ENCODE measurements at regions not wholly inside any gene's neighbourhood (a gene's known extent, or its start where the extent isn't known, plus 50 kb on each side); places are given as distances from the start of the nearest gene placed in this dataset.

DNA sequence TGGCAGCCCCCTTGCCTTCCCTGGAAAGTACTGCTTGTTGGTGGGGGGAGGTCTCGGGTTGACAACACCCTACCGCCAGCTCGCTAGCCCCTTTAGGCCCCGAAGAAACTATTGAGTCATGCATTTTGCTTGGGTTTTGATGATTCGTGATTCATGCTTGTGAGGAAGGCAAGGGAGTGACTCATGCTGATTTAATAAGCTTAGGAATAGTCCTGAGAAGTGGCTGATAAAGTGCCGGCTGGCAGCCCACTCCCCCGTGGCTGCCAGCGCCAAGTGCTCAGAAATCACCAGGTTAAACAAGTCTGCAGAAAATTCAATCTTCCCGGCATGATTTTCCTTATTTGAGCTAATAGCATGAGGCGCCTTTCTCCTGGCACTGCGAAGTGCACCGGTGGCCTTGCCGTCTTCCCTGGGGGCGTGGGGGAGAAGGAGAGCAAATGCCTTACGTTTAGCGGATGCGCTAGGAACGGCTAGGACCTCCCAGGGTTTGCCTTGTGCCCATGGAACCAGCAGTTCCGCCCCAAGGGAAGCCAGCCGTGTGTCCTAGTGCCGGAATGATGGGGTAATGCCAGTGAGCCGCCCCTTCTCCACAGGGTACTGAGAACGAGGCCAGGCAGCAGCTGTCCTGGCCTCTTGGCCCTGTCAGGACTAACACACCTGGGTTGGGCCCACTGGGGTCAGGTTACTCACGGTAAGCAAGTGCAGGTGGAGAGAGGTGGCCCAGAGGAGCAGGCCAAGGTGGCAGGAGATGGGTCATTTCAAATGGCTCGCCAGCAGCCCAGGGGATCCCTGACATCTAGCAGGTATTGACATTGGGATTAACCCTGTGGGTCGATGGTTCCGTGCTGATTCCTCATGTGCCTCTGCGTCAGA is 151.9 kb downstream of the MACROH2A1 start:
- DNase-seq, result peak; percentile 97

DNA sequence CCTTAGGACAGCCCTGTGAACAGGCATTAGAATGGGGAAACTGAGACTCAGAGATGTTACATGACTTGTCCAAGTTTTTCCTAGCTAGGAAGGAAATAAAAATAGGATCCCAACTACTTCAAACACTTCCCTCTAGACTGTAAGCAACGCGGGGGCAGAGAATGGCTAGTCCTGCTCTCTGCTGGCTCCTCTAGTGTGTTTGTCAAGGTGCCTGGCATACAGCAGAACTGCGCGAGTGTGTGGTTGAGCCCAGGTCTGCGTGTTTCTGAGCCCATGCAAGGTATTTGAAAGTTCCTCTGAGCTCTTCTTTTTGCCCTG is 152.5 kb downstream of the MACROH2A1 start:
- DNase-seq, result no peak

DNA sequence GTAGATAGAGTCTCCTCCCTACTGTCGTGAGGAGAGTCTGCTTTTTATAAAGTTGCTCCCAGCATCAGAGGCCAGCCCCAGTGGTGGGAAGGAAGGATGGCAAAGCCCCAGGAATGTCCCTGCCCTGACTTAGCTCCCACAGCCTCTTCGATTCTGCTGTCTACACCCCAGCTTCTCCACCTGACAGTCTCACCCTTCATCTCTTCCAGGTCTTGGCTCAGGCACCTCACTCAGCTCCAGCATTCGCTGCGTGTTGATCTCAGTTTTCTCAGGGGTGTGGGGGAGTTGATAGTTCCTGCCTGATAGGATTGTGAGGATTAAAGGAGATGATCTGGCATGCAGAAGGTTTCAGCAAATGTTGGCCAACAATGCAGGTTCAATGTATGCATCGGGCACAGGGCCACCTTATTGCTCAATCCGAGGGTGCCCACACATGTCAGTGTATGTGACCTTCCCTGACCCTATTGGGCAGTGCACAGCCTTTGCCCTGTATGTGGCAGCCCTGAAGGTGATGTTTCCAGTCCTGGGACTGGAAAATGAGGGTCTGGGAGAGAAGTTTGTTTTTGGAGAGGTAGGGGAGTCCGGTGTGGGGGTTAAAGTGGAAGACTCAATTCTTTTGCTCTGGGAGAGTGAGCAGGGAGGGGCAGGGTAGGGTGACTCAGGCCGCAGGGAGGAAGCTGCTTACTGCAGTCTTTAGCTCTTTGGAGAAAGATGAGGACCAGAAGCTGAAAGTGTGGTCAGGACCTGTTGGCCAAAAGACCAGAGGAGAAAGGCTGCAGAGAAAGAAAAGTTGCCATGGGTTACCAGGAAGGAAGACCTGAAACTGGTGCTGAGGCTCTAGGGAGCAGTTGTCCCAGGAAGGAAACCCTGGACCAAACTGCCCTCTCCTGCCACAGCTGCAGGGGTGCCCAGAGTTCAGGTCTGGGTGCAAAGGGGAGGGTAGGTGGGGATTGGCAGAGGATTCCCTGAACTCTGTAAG is 153.2 kb downstream of the MACROH2A1 start:
- DNase-seq, result peak; percentile 73

DNA sequence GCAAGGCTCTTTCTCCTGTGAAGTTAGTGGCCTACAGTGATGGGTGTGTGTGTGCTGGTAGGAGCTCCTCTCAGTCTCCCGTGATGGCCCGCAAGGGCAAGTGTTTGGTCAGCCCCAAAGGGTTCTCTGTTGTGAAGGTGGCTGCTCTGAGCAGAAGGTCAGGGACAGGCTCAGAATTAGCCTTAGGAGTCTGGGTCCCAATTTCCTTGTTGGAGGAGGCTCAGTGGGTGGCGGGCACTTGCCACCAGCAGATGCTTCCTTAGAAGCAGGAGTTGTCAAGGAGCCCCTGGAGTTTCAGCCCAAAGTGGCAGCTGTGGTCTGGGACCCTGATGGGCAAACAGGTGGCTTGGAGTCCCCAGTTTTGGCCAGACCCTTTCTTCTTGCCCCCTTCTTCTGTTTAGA is 154.4 kb downstream of the MACROH2A1 start:
- DNase-seq, result no peak

DNA sequence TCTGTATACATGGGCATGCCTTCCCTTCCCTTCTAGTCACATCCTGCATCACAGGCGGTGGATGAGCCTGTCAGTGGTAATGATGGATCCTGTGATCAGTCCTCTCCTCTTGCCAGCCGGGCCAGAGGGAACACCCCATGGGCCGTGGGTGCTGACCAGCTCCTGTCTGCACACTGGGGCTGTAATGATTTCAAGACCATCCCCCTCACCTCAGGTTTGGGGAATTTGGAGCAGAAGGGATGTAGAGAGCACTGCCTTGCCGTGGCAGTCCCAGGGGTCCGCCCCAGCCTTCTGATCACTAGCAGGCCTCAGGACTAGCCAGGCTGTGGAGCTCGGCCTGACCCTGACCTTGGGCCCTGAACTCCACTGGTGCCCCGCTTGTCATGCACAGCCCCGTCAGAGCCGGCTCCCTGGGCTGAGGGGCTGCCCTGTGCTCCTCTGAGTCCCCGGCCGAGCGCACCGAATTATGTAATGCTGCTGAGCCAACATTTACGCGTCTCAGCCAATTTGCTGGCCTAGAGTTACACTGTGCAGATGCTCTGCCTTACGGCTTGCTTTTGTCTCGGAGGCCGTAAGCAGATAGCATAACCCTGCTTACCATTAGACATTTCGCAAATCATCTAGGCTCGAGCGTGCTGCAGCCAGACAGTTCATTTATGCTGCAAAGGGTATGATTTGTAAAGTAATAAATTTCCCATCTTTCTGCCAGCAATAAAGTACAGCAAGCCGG is 155.3 kb downstream of the MACROH2A1 start:
- no peak for DNase-seq

DNA sequence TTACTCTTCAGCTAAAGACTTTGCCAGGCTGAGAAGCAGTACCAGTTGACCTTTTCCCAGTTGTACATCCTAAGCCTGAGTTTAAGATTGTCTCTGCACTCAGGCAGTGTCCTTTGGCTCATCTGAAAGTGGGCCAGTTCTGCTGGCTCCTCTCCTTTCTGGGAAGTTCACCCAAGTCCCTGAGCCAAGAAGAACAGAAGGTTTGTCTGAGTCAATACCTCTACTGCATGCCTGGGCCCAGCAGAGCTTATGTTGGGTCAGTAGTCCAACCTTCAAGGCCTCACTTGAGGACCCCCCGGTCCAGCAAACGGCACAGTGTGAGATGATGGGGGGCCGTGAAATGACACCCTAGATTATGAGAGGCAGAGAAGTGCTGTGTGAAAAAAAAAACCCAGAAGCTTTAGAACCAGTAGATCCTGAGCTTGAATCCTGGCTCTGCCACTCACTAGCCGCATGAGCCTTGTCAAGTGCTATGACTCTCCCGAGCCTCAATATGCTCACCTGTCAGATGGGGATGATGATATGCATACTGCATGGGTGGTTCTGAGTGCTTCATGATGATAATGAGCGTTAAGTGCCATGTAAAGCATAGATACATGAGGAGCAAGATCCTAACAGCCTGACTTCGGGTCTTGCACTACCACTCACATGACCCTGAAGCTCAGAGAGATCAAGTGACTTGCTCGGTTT is 156.0 kb downstream of the MACROH2A1 start:
- no peak for DNase-seq

DNA sequence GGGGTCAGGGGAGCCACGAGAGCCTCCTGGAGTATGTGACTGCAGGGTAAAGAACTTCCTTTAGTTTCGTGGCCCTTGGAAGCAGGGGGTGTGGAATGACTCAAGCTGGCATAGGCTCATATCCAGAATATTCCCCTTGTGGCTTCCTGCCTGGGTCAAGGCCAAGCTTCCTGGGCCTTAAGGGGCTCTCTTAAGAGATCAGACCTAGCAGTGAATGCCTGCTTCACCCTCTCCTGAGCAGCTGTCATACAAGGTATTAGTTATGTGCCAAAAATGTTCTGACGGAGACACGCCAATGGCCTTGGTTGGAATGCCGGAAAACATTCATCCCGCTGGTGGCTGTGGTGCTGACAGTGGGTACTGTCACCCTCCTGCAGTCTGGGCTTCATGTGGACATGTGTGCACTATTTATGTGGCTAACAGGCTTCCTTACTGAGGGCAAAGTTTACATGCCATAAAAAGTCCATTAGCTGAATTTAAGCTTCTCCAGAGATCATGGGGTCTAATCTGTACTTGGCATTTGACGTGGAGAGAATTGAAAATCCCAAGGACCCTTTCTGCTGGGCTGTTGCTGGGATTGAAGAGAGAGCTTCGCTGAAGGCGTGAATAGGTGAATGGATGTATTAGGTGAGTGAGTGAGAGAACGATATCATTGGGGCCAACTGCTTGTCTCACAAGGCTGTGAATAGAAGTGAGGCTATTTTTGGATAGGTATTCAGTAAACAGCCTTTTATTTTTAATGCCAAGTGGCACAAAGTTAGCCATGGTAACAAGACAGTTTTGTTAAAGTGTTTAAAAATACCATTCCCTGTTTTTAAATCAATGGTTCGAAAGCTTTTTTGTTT is 156.8 kb downstream of the MACROH2A1 start:
- DNase-seq, result peak; percentile 93

DNA sequence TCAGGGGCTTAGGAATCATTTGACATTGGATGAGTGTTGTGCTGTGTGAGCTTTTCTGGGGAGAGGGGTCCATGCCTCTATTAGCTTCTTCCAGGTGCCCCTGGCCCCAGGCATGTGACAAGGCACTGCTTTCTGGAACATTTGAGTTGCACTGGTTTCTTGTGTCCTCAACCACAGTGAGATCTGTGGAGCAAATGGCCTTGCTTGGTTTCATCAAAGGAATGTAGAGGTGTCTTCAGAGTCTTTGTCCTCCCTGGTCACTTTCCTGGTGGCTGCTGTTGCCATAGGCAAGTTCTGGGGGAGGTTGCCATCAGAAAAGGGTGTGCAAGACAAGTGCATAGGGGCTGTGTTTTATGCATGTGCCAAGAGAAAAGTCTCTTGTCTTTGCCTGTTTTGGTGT is 157.5 kb downstream of the MACROH2A1 start:
- DNase-seq, result no peak

DNA sequence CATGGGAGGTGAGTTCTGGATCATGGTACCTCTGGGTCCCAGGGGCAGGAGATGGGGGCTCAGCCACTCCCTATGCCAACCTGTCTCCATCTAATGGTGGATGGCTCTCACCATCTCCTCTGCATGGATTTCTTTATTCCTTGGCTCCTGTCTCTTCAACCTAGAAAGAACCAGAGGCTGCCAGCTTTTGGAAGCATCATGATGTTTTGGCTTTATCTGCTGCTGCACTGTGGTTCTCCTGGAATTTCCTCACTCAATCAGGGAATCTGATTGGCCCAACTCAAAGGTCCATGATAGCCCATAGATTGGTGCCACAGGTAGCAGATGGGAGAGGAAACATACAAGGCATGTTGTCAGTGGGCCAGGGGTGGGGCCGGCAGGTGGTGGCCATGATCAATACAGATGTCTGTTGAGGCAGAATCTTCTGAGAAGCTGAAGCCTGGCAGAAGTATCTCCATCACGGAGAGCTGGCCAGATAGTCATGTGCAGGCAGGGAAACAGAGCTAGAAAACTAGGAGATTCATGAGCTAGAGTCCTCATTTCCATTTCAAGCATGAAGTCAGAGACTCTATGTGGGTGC is 158.2 kb downstream of the MACROH2A1 start:
- DNase-seq, result no peak

DNA sequence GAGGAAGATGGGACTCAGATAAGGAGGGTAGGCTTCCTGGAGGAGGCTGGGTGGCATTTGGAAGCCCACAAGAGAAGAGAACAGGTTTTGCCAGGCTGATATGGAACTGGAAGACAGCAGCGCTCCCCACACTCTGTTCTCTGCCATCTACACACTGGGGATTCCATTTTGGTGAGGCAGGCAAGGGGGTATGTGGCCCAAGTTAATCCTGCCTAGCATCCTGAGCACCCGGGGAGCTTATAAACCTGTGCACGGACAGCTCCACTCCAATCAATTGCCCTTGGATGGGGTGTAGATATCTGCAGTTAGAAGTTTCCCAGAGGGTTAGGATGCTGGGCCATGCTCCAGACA is 158.8 kb downstream of the MACROH2A1 start:
- no peak for DNase-seq

DNA sequence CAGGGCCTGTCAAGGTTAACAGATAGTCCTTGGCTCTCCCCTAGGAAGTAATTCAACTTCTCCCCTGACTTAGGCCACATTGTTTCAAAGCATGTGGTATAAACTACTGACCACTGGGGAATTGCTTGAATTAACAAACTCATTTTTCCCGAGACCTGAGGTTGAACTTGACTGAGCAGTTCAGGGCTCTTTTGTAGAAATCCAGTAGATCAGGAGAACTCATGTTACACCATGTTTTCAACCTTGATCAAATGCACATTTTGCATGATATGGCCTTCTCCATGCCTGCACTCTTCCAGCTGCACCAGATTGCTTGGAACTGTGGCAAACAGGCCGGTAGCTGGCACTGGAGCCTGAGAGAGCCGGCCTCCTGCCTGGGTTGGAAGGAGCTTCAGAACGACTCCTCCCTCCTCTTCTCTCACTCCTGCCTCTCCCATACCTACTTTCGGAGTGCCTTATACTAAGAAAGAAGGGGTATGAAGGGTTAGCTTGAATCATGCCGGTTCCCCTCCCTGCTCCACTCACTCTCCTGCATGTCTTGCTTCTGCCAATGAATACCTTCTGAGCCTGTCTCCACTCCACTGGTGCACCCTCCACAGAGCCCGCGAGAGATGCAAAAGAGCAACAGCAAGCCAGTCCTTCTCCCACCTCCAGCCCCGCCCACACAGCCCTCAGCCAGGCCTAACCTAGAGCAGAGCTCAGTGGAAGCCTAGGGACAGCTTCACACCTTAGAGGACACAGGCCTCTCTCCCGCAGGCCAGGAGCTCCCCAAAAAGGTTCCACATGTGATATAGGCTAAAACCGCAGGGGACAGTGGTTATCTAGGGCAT is 159.4 kb downstream of the MACROH2A1 start:
- no peak for DNase-seq

DNA sequence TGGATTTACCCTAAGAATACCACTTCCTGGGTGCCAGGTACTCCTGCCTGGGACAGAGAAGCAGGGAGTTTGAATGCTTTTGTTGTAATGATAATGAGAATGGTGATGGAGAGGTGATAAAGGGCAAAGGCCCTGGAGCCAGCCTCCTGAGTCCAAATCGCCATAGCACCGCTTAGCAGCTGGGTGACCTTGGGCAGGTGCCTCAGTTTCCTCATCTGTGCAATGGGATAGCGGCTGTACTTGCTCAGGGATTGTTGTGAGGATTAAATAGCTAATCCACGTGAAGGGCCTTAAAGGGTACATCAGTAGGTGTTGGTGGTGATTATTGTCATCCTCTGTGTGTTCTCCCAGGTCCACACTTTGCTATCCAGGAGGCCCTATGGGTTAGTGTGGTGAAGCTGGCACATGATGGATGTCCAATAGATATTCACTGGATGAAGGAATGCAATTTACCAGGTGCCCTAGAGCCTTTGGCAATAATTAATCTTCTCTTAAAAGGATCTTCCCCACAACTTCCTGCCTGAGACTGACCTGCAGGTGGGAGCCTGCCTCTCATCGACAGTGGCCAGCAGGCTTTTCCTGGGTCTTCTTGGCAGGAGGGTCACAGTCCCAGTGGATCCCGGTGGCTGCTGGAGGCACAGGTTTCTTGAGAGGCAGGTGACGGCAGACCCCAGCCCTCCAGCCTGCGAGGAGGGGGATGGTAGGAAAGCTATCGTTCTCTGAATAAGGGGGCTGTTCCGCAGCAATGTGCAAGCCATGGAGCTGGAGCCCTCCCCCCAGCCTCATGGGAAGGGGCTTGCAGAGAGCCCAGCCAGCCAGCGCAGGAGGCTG is 160.2 kb downstream of the MACROH2A1 start:
- no peak for DNase-seq

DNA sequence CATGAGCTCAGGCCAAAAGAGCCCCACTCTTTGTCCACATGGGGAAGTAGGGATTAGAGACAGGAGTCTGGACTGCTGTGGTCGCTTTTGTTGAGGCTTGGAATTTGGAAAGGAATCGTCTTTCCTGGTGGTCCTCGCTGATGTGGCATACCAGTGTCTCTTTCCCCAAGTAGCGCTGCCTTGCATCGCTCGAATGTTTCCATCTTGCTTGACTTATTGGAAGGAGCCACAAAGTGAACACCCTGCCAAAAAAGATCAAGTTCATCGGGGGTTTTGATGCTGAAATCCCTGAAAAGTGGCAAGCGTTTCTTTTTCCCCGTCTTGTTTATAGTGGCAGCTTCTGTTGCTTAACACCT is 161.3 kb downstream of the MACROH2A1 start:
- no peak for DNase-seq

DNA sequence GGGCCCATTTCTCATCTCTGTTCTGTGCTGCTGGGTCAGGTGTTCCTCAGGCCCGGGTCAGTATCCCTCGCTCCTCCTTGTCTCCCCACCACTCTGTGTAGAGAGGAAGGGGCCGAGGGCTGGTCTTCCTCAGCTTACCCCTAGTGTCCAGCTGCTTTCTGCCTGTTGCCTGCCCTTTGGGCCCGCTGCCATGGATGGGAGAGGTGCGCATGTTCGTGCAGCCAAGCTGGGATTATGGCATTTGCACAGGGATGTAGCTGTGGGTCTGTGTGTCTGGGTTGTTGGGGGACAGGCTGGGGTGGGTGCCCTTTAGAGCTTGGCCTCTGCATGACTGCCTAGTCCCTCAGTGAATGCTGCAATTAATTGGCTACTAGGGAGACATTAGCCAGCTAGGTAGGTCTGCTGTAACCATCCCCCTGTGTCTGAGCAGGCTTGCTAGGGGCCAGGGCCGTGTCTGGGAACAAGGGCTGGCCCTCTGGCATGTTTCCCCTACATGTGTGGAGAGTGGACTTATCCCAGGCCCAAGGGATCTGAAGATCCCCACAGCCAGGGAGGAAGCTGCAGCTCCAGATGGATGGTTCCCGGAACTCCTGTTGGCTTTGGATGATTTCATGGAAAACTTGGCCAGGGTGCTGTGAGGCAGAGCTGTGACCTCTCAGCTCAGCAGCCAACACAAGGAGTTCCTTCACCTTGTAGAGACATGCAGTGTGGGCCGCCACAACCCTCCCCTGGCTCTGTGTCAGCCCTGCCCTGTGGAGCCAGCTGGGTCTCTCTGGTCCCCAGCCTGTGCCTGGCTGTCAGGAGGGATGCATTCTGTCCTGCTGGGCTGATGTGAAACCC is 161.9 kb downstream of the MACROH2A1 start:
- DNase-seq, result no peak

DNA sequence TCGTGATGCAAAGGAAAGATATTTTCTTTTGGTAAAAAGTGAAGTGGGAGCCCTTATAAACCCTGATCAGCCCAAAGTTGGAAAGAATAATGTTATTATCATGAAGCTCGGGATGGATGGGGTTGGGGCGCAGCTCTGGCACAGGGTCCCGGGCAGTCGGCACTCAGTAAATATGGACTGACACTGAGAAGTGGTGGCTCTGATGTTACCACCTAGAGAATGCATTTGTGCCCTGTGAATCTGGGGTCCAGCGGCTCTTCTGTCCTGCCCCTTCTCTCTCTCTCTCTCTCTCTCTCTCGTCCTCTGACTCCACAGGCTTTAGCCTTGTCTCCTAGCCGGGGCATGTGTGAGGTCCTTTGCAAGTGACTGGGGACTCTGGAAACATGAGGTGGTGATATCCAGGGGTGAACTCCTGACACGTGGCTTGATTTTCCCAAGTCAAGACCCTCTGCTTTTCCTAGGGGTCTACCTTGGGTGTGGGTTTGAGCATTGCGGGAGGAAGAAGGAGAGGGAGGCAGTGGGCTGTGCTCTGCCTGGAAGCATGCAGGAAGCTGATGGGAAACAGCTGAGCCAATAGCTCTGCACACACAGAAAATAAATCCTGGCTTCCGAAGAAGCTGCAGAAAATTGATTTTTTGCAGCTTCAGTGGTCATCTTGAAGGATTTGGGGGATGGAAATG is 162.7 kb downstream of the MACROH2A1 start:
- DNase-seq, result no peak

DNA sequence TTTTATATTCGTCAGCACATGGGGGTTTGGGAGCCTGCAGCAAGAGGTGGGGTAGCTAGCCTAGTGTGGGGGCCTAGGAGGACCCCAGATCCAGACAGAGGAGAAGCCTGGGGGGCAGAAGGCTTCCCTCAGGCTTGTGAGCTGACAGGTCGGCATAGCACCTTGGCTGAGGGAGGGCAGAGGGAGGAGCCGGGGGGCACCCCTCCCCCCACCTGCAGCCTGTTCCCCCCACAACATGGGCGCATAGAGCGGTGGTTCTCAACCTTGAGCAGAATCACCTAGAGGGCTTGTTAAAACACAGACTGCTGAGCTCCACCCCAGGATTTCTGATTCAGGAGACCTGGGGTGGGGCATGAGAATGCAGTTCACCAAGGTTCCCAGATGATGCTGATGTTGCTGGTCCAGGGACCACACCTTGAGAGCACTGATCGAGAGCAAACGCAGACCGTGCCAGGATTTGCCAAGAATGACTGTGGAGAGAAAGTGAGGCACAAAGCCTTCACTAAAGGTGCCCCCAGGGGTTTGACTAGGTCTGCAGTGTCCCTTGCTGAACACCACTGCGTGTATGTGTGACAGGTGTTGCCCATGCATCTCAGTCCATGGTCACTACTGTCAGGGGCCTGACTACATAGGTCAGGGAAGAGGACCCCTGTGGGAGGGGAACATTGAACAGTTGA is 163.3 kb downstream of the MACROH2A1 start:
- no peak for DNase-seq

Measured in fibroblast of skin of back (primary cell).